SK-N-SH (cell line): ENCODE measurements at regions not wholly inside any gene's neighbourhood (a gene's known extent, or its start where the extent isn't known, plus 50 kb on each side); places are given as distances from the start of the nearest gene placed in this dataset.

Experiments used
- CTCF ChIA-PET: fragments of 300-600, 350-600 bp; formaldehyde crosslinking; extraction: SDS; loops from one replicate; lab custom pipeline; 2021; lab: Yijun Ruan, JAX
- POLR2A ChIA-PET: fragments of 350-600 bp; sonication (Branson Sonifier 250); formaldehyde crosslinking; extraction: SDS; loops from one replicate; lab custom pipeline; 2020; ENCODE audit warnings: antibody characterized with exemption, inconsistent platforms; lab: Yijun Ruan, JAX
- DNase-seq: peaks from one replicate; pipeline ENCODE4 v3.0.0; 2012
- H2AFZ ChIP-seq: fragments of 200-600 bp; sonication (generic); 2 replicates; pipeline ENCODE4 v1.8.1; 2016; ENCODE audit warnings: antibody characterized with exemption, mild to moderate bottlenecking, low read depth
- H3F3A ChIP-seq: fragments of 200-600 bp; sonication (generic); replicated peaks from 2 replicates; pipeline ENCODE3; 2016; ENCODE audit warnings: antibody characterized with exemption, mild to moderate bottlenecking; ENCODE audit not compliant: insufficient read depth
- H3K27ac ChIP-seq, 2 experiments: fragments of 200-500 bp in 1 of 2; fragments of 200-600 bp in 1 of 2; sonication (Bioruptor generic) in 1 of 2; sonication (generic), shearing (Covaris generic) in 1 of 2; 2 replicates each; pipeline versions ENCODE4 v1.5.1 to v1.6.1; 2014 to 2016; ENCODE audit warnings: low read depth in 2 of 2, inconsistent platforms in 1 of 2, low read length in 1 of 2, mild to moderate bottlenecking in 1 of 2, mixed read lengths in 1 of 2
- H3K27me3 ChIP-seq: fragments of 200-600 bp; sonication (generic), shearing (Covaris generic); 2 replicates; pipeline ENCODE4 v1.6.1; 2016; ENCODE audit warnings: mixed run types; ENCODE audit not compliant: insufficient read depth
- H3K36me3 ChIP-seq, 2 experiments: fragments of 200-500 bp in 1 of 2; fragments of 200-600 bp in 1 of 2; sonication (Bioruptor generic) in 1 of 2; sonication (generic) in 1 of 2; replicated peaks in 1 of 2; 2 replicates each; pipeline versions ENCODE3 to v1.5.1; 2014 to 2016; ENCODE audit warnings: low read length in 1 of 2, mild to moderate bottlenecking in 1 of 2; ENCODE audit not compliant: insufficient read depth in 2 of 2, control insufficient read depth in 1 of 2
- H3K4me1 ChIP-seq, 2 experiments: fragments of 200-500 bp in 1 of 2; fragments of 200-600 bp in 1 of 2; sonication (Bioruptor generic) in 1 of 2; sonication (generic), shearing (Covaris generic) in 1 of 2; 2 replicates each; pipeline versions ENCODE4 v1.5.1 to v1.6.1; 2014 to 2016; ENCODE audit warnings: low read depth in 1 of 2, low read length in 1 of 2, mixed run types in 1 of 2; ENCODE audit not compliant: insufficient read depth in 2 of 2, control insufficient read depth in 1 of 2
- H3K4me2 ChIP-seq: fragments of 200-600 bp; sonication (generic), shearing (Covaris generic); 2 replicates; pipeline ENCODE4 v1.6.1; 2017; ENCODE audit warnings: mixed run types
- H3K4me3 ChIP-seq, 2 experiments: fragments of 200-500 bp in 1 of 2; fragments of 200-600 bp in 1 of 2; sonication (Bioruptor generic) in 1 of 2; sonication (generic), shearing (Covaris generic) in 1 of 2; 2 replicates each; pipeline versions ENCODE4 v1.5.1 to v1.8.1; 2014 to 2016; ENCODE audit warnings: low read depth in 2 of 2, inconsistent platforms in 1 of 2, low read length in 1 of 2, mild to moderate bottlenecking in 1 of 2, mixed read lengths in 1 of 2, moderate library complexity in 1 of 2
- H3K79me2 ChIP-seq: fragments of 200-600 bp; sonication (generic); 2 replicates; pipeline ENCODE4 v1.8.1; 2017; ENCODE audit warnings: mild to moderate bottlenecking; ENCODE audit not compliant: insufficient read depth
- H3K9ac ChIP-seq: fragments of 200-600 bp; sonication (generic); 2 replicates; pipeline ENCODE4 v1.6.1; 2017; ENCODE audit warnings: mixed run types
- H3K9me2 ChIP-seq: fragments of 200-600 bp; sonication (generic); 2 replicates; pipeline ENCODE4 v1.6.1; 2017; ENCODE audit warnings: mixed run types
- H3K9me3 ChIP-seq: fragments of 200-600 bp; sonication (generic); 2 replicates; pipeline ENCODE4 v1.6.1; 2017; ENCODE audit warnings: mixed run types, mild to moderate bottlenecking, moderate library complexity
- H4K20me1 ChIP-seq: fragments of 200-600 bp; sonication (generic); 2 replicates; pipeline ENCODE4 v1.6.1; 2017; ENCODE audit warnings: mild to moderate bottlenecking, mixed run types; ENCODE audit not compliant: insufficient read depth
- ELF1 ChIP-seq: IDR thresholded peaks from 2 replicates; pipeline ENCODE4 v1.4.0; 2012
- EZH2phosphoT487 ChIP-seq: fragments of 200-600 bp; sonication (generic); IDR thresholded peaks from 2 replicates; pipeline ENCODE4 v1.6.1; 2017; ENCODE audit warnings: low read depth, mixed run types, mild to moderate bottlenecking, antibody characterized with exemption, moderate library complexity, borderline replicate concordance
- FOSL2 ChIP-seq: IDR thresholded peaks from 2 replicates; pipeline ENCODE4 v1.4.0; 2012; ENCODE audit warnings: low read depth, mild to moderate bottlenecking, moderate library complexity, borderline replicate concordance
- FOXJ3 ChIP-seq: sonication (generic); formaldehyde crosslinking; IDR thresholded peaks from 2 replicates; pipeline ENCODE4 v1.5.1; 2020; ENCODE audit warnings: mild to moderate bottlenecking, missing genetic modification reagents
- MEF2A ChIP-seq: IDR thresholded peaks from 2 replicates; pipeline ENCODE4 v1.4.0; 2012; ENCODE audit warnings: low read depth, borderline replicate concordance
- MXI1 ChIP-seq: IDR thresholded peaks from 2 replicates; pipeline ENCODE4 v1.6.1; 2012; ENCODE audit warnings: mild to moderate bottlenecking, low read depth, low read length, improper control_type of control experiment
- NRF1 ChIP-seq: IDR thresholded peaks from 2 replicates; pipeline ENCODE4 v1.6.1; 2012; ENCODE audit warnings: low read depth, mild to moderate bottlenecking, low read length
- TAF1 ChIP-seq: IDR thresholded peaks from 2 replicates; pipeline ENCODE4 v1.6.1; 2012; ENCODE audit warnings: low read depth, mild to moderate bottlenecking, low read length, moderate library complexity, borderline replicate concordance
- TCF12 ChIP-seq: IDR thresholded peaks from 2 replicates; pipeline ENCODE4 v1.4.0; 2012
- TEAD4 ChIP-seq: IDR thresholded peaks from 2 replicates; pipeline ENCODE4 v1.4.0; 2012; ENCODE audit warnings: mild to moderate bottlenecking, borderline replicate concordance; ENCODE audit not compliant: insufficient read depth
- WGBS: methylation state at CpG from one replicate; pipeline ENCODE4 v1.1.6; 2017; ENCODE audit warnings: low lambda C conversion rate; 5-methylcytosine and 5-hydroxymethylcytosine counted together
- TF ChIP-seq, protein P1 (sequence below): fragments of 200-600 bp; sonication (generic); IDR thresholded peaks from 2 replicates; pipeline ENCODE4 v1.6.1; 2017; ENCODE audit warnings: antibody characterized with exemption, mild to moderate bottlenecking, moderate library complexity
- TF ChIP-seq, protein P2 (sequence below): IDR thresholded peaks from 2 replicates; pipeline ENCODE4 v1.6.1; 2012; ENCODE audit warnings: mild to moderate bottlenecking, low read depth, low read length, moderate library complexity
- TF ChIP-seq, protein P3 (sequence below): IDR thresholded peaks from 2 replicates; pipeline ENCODE4 v1.4.0; 2012; ENCODE audit warnings: low read depth, borderline replicate concordance
- TF ChIP-seq, protein P4 (sequence below): fragments of 150-350 bp; IDR thresholded peaks from 2 replicates; pipeline ENCODE4 v1.6.1; 2017; ENCODE audit warnings: antibody characterized with exemption, low read length, low read depth, borderline replicate concordance

DNA sequence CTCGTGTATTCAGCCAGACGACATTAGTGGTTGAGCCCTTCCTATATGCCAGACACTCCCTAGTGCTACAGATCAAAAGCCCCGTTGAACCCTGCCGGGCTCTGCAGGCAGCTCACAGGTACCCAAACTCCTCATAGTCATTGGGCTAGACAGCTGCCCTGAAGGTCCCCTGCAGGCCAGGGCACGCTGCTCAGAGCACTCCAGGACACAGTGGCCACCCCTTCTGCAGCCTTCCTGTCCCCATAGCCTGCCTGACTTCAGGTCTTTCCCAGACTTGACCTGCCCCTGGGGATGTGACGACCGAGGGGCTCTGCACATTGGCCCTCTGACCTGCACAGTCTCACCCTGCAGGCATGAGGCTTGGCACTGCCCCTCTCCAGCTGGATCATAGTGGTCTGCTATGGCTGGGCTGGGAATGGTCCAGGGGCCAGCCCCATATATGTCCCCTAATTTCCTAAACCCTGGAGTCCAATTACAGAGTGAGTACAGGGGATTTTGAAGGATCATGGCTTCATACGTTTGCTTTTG, 64.2 kb upstream of the UBAC2 start:
- Histone ChIP-seq H3K4me2 (no peak overlapping the region), H3K79me2 (no peaks in the 10 kb centered on the region), H3K27ac (no peak overlapping the region), H3K9ac (no peak overlapping the region), H3K4me1 (no peaks in the 10 kb centered on the region), H3K36me3 (no peaks in the 10 kb centered on the region), H2AFZ (no peak overlapping the region), H3K27me3 (no peaks in the 10 kb centered on the region), H3K9me3 (no peaks in the 10 kb centered on the region), H3K4me3 (no peak overlapping the region), H3K9me2 (no peaks in the 10 kb centered on the region), H4K20me1 (no peaks in the 10 kb centered on the region), H3F3A (no peaks in the 10 kb centered on the region)
- TF ChIP-seq TAF1: no peak
- TF ChIP-seq, protein P1, sequence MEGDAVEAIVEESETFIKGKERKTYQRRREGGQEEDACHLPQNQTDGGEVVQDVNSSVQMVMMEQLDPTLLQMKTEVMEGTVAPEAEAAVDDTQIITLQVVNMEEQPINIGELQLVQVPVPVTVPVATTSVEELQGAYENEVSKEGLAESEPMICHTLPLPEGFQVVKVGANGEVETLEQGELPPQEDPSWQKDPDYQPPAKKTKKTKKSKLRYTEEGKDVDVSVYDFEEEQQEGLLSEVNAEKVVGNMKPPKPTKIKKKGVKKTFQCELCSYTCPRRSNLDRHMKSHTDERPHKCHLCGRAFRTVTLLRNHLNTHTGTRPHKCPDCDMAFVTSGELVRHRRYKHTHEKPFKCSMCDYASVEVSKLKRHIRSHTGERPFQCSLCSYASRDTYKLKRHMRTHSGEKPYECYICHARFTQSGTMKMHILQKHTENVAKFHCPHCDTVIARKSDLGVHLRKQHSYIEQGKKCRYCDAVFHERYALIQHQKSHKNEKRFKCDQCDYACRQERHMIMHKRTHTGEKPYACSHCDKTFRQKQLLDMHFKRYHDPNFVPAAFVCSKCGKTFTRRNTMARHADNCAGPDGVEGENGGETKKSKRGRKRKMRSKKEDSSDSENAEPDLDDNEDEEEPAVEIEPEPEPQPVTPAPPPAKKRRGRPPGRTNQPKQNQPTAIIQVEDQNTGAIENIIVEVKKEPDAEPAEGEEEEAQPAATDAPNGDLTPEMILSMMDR: no peak
- ChIA-PET POLR2A (no interaction called here), CTCF (no interaction called here)
- no peak for DNase-seq
- 34% methylated on average over 8 of the region's 8 CpGs for WGBS

DNA sequence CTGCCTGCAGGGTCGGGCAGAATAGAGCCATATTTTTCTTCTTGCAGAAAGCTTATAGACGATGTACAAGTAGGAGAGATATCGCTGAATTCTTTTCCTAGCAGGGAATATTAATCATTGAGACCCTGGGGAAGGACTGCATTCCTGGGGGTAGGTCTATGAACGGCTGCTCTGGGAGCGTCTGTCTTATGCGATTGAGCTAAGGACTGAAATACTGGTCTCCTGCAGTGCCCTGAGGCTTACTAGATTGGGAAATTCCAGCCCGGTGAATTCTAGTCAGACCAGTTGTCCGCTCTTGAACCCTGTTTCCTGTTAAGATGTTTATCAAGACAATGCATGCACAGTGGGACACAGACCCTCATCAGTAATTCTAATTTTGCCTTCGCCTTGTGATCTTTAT, 59.8 kb upstream of the UBAC2 start:
- no peaks in the 10 kb centered on the region for H3F3A ChIP-seq
- H3K79me2 ChIP-seq: no peaks in the 10 kb centered on the region
- H4K20me1 ChIP-seq: no peaks in the 10 kb centered on the region
- no peaks in the 10 kb centered on the region for H3K4me1 ChIP-seq
- ChIA-PET POLR2A (no interaction called here), CTCF (interaction anchor here (0.9 to 2.5 kb wide), 2 partner anchors 18 to 36 kb away, joined by 3 to 6 read pairs; no protein-coding TSS in a partner anchor)
- H3K9me2 ChIP-seq: no peaks in the 10 kb centered on the region
- H2AFZ ChIP-seq: no peak overlapping the region
- TF ChIP-seq, protein P1: no peak
- TF ChIP-seq, protein P2, sequence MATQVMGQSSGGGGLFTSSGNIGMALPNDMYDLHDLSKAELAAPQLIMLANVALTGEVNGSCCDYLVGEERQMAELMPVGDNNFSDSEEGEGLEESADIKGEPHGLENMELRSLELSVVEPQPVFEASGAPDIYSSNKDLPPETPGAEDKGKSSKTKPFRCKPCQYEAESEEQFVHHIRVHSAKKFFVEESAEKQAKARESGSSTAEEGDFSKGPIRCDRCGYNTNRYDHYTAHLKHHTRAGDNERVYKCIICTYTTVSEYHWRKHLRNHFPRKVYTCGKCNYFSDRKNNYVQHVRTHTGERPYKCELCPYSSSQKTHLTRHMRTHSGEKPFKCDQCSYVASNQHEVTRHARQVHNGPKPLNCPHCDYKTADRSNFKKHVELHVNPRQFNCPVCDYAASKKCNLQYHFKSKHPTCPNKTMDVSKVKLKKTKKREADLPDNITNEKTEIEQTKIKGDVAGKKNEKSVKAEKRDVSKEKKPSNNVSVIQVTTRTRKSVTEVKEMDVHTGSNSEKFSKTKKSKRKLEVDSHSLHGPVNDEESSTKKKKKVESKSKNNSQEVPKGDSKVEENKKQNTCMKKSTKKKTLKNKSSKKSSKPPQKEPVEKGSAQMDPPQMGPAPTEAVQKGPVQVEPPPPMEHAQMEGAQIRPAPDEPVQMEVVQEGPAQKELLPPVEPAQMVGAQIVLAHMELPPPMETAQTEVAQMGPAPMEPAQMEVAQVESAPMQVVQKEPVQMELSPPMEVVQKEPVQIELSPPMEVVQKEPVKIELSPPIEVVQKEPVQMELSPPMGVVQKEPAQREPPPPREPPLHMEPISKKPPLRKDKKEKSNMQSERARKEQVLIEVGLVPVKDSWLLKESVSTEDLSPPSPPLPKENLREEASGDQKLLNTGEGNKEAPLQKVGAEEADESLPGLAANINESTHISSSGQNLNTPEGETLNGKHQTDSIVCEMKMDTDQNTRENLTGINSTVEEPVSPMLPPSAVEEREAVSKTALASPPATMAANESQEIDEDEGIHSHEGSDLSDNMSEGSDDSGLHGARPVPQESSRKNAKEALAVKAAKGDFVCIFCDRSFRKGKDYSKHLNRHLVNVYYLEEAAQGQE: no peak
- TF ChIP-seq NRF1: no peak
- TF ChIP-seq, protein P3, sequence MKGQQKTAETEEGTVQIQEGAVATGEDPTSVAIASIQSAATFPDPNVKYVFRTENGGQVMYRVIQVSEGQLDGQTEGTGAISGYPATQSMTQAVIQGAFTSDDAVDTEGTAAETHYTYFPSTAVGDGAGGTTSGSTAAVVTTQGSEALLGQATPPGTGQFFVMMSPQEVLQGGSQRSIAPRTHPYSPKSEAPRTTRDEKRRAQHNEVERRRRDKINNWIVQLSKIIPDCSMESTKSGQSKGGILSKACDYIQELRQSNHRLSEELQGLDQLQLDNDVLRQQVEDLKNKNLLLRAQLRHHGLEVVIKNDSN: no peak
- TF ChIP-seq, protein P4, sequence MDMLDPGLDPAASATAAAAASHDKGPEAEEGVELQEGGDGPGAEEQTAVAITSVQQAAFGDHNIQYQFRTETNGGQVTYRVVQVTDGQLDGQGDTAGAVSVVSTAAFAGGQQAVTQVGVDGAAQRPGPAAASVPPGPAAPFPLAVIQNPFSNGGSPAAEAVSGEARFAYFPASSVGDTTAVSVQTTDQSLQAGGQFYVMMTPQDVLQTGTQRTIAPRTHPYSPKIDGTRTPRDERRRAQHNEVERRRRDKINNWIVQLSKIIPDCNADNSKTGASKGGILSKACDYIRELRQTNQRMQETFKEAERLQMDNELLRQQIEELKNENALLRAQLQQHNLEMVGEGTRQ: no peak
- no peak for TF ChIP-seq TEAD4
- TF ChIP-seq FOXJ3 (CRISPR knock-in tag): no peak
- TF ChIP-seq EZH2phosphoT487: no peak
- TF ChIP-seq MXI1: no peak
- TF ChIP-seq ELF1: no peak
- no peak for TF ChIP-seq TAF1
- TF ChIP-seq MEF2A: no peak
- TF ChIP-seq TCF12: no peak
- no peak for TF ChIP-seq FOSL2
- no peak overlapping the region for H3K9ac ChIP-seq
- DNase-seq: no peak
- no peak overlapping the region for H3K4me2 ChIP-seq
- no peaks in the 10 kb centered on the region for H3K27me3 ChIP-seq
- H3K27ac ChIP-seq: no peak overlapping the region
- H3K4me3 ChIP-seq: no peak overlapping the region
- WGBS: 53% methylated on average over 9 of the region's 9 CpGs
- no peaks in the 10 kb centered on the region for H3K36me3 ChIP-seq
- no peaks in the 10 kb centered on the region for H3K9me3 ChIP-seq
